Ureter (tissue), 1 donor: ENCODE measurements at regions not wholly inside any gene's neighbourhood (a gene's known extent, or its start where the extent isn't known, plus 50 kb on each side); places are given as distances from the start of the nearest gene placed in this dataset.

Source experiments
- DNase-seq: peaks from one replicate; pipeline ENCODE4 v3.0.0-alpha.2; 2020; ENCODE audit warnings: low spot score
- donor health status: DM: yes; HTN: yes; CAD: no.

- no peak for DNase-seq
These were observed 201.7 kb upstream of the NLRP1 start for GRCh38 chr17:5785867-5786509.

- no peak for DNase-seq
These were observed 202.2 kb upstream of the NLRP1 start for GRCh38 chr17:5786510-5786875.

- no peak for DNase-seq
These were observed 204.1 kb upstream of the NLRP1 start for GRCh38 chr17:5788266-5788900.

- no peak for DNase-seq
These were observed 205.2 kb upstream of the NLRP1 start for GRCh38 chr17:5789528-5789927.

GRCh38 chr17:5793157-5793556 lies 208.8 kb upstream of the NLRP1 start:
- no peak for DNase-seq

GRCh38 chr17:5793899-5794298 lies 209.6 kb upstream of the NLRP1 start:
- DNase-seq, result no peak

- no peak for DNase-seq
These were observed 210.1 kb upstream of the NLRP1 start for GRCh38 chr17:5794385-5794784.

GRCh38 chr17:5794881-5795506 lies 210.7 kb upstream of the NLRP1 start:
- DNase-seq, result no peak

- no peak for DNase-seq
These were observed 213.2 kb upstream of the NLRP1 start for GRCh38 chr17:5797447-5798050.

GRCh38 chr17:5798094-5798493 lies 213.8 kb upstream of the NLRP1 start:
- no peak for DNase-seq

GRCh38 chr17:5800131-5800530 lies 215.8 kb upstream of the NLRP1 start:
- DNase-seq, result no peak

GRCh38 chr17:5800646-5801045 lies 216.3 kb upstream of the NLRP1 start:
- DNase-seq, result no peak

GRCh38 chr17:5804251-5804650 lies 219.9 kb upstream of the NLRP1 start:
- no peak for DNase-seq

- DNase-seq, result no peak
These were observed 224.7 kb upstream of the NLRP1 start for GRCh38 chr17:5809056-5809455.

- DNase-seq, result no peak
These were observed 225.4 kb upstream of the NLRP1 start for GRCh38 chr17:5809580-5810188.

GRCh38 chr17:5812590-5812989 lies 228.3 kb upstream of the NLRP1 start:
- no peak for DNase-seq

- DNase-seq, result no peak
These were observed 229.0 kb upstream of the NLRP1 start for GRCh38 chr17:5813357-5813756.

GRCh38 chr17:5815396-5815795 lies 231.1 kb upstream of the NLRP1 start:
- no peak for DNase-seq

- no peak for DNase-seq
These were observed 232.3 kb upstream of the NLRP1 start for GRCh38 chr17:5816491-5817070.

- DNase-seq, result no peak
These were observed 233.4 kb upstream of the NLRP1 start for GRCh38 chr17:5817475-5818395.

GRCh38 chr17:5819396-5819795 lies 235.1 kb upstream of the NLRP1 start:
- no peak for DNase-seq
